DOHH2 (cell line): ENCODE measurements at regions not wholly inside any gene's neighbourhood (a gene's known extent, or its start where the extent isn't known, plus 50 kb on each side); places are given as distances from the start of the nearest gene placed in this dataset.

Experiments
- CTCF ChIP-seq: fragments of 200-600 bp; sonication (generic); IDR thresholded peaks from one replicate; pipeline ENCODE4 v1.5.1; 2014; ENCODE audit warnings: antibody characterized with exemption, mild to moderate bottlenecking, low read depth, low read length; ENCODE audit not compliant: poor library complexity, severe bottlenecking
- EZH2phosphoT487 ChIP-seq: fragments of 200-600 bp; sonication (generic); IDR thresholded peaks from 2 replicates; pipeline ENCODE4 v1.6.1; 2017; ENCODE audit warnings: borderline replicate concordance, mild to moderate bottlenecking, antibody characterized with exemption, low read length, moderate library complexity, mixed read lengths

GRCh38 chr18:1252936-1253335 is 348.3 kb downstream of the ADCYAP1 start:
- TF ChIP-seq CTCF, result no peak
- TF ChIP-seq EZH2phosphoT487, result no peak
